ENCODE measurements at regions not wholly inside any gene's neighbourhood (a gene's known extent, or its start where the extent isn't known, plus 50 kb on each side); places are given as distances from the start of the nearest gene placed in this dataset.

GRCh38 chr1:229002451-229002960 lies 267.2 kb downstream of the RHOU start:
- TF ChIP-seq CTCF (IDR thresholded peaks at IDR 0.05; ENCODE audit: poor library complexity): no peak
- TF ChIP-seq EZH2 (IDR thresholded peaks at IDR 0.05; ENCODE audit: borderline replicate concordance): no peak

All from hepatocyte (in vitro differentiated cells).